A549 (cell line): ENCODE measurements at regions not wholly inside any gene's neighbourhood (a gene's known extent, or its start where the extent isn't known, plus 50 kb on each side); places are given as distances from the start of the nearest gene placed in this dataset.

Experiments
- CTCF ChIP-seq: fragments of >200 bp; sonication (Bioruptor Twin); formaldehyde crosslinking; IDR thresholded peaks from 3 replicates; pipeline ENCODE4 v1.5.1; 2016
- EP300 ChIP-seq, 2 experiments: fragments of >200 bp; sonication (Bioruptor Twin); formaldehyde crosslinking; IDR thresholded peaks; 2 replicates in 1 of 2; 3 replicates in 1 of 2; pipeline ENCODE4 v1.6.1; 2016 to 2017
- HOXA7 ChIP-seq: fragments of 250-450 bp; sonication (Bioruptor Pico); IDR thresholded peaks from 2 replicates; pipeline ENCODE4 v1.5.0; 2020; ENCODE audit warnings: mild to moderate bottlenecking, moderate library complexity
- MAX ChIP-seq: IDR thresholded peaks from 2 replicates; pipeline ENCODE4 v1.6.1; 2012
- MYC ChIP-seq: IDR thresholded peaks from 2 replicates; pipeline ENCODE4 v1.6.1; 2012; ENCODE audit warnings: mild to moderate bottlenecking, inconsistent platforms, low read length, improper control_type of control experiment, borderline replicate concordance
- PHF8 ChIP-seq: fragments of 200-600 bp; sonication (generic); IDR thresholded peaks from 2 replicates; pipeline ENCODE4 v1.6.1; 2016; ENCODE audit warnings: low read depth, mild to moderate bottlenecking, antibody characterized with exemption, moderate library complexity, borderline replicate concordance
- POLR2A ChIP-seq: IDR thresholded peaks from 2 replicates; pipeline ENCODE4 v1.6.1; 2012; ENCODE audit warnings: mild to moderate bottlenecking, low read length
- REST ChIP-seq: fragments of 200-600 bp; sonication (generic); IDR thresholded peaks from 2 replicates; pipeline ENCODE4 v1.6.1; 2016; ENCODE audit warnings: antibody characterized with exemption, mild to moderate bottlenecking, moderate library complexity
- SMC3 ChIP-seq: fragments of >200 bp; sonication (Bioruptor Twin); formaldehyde crosslinking; IDR thresholded peaks from 3 replicates; pipeline ENCODE4 v1.6.1; 2018; ENCODE audit warnings: inconsistent platforms
- USF2 ChIP-seq: fragments of 450-650 bp; IDR thresholded peaks from 2 replicates; pipeline ENCODE4 v1.6.1; 2014; ENCODE audit warnings: antibody characterized with exemption
- ZNF302 ChIP-seq: fragments of 250-450 bp; sonication (Bioruptor Pico); IDR thresholded peaks from 2 replicates; pipeline ENCODE4 v1.9.0; 2021; ENCODE audit warnings: inconsistent platforms, mild to moderate bottlenecking, moderate library complexity

- TF ChIP-seq CTCF (no peak), POLR2A (no peak), HOXA7 (no peak), REST (no peak), SMC3 (no peak), EP300 (IDR thresholded peaks at IDR 0.05) (no peak), ZNF302 (CRISPR knock-in tag) (no peak), PHF8 (no peak), MYC (no peak), USF2 (no peak), MAX (no peak)
Measured at GRCh38 chr6:51514748-51515402, 572.5 kb downstream of the PKHD1 start.
